HCT116 (cell line): ENCODE measurements at regions not wholly inside any gene's neighbourhood (a gene's known extent, or its start where the extent isn't known, plus 50 kb on each side); places are given as distances from the start of the nearest gene placed in this dataset.

Source experiments
- EGR1 ChIP-seq: IDR thresholded peaks from 2 replicates; pipeline ENCODE4 v1.6.1; 2012; ENCODE audit warnings: low read depth
- EZH2 ChIP-seq: fragments of 200-600 bp; sonication (generic); IDR thresholded peaks from 2 replicates; pipeline ENCODE4 v1.6.1; 2017; ENCODE audit warnings: antibody characterized with exemption, mixed run types
- EZH2phosphoT487 ChIP-seq: fragments of 200-600 bp; IDR thresholded peaks from 2 replicates; pipeline ENCODE4 v1.6.1; 2018; ENCODE audit warnings: antibody characterized with exemption, borderline replicate concordance
- POLR2A ChIP-seq: IDR thresholded peaks from 2 replicates; pipeline ENCODE4 v1.7.0; 2011; ENCODE audit warnings: borderline replicate concordance; ENCODE audit not compliant: insufficient read depth, insufficient read length; ENCODE audit errors: extremely low read depth
- POLR2AphosphoS5 ChIP-seq: IDR thresholded peaks from 2 replicates; pipeline ENCODE4 v1.6.1; 2011; ENCODE audit warnings: mild to moderate bottlenecking, low read depth, low read length, moderate library complexity
- SP1 ChIP-seq: IDR thresholded peaks from 2 replicates; pipeline ENCODE4 v1.6.1; 2012; ENCODE audit warnings: low read depth
- SRF ChIP-seq: IDR thresholded peaks from 2 replicates; pipeline ENCODE4 v1.6.1; 2012; ENCODE audit warnings: low read depth
- YY1 ChIP-seq: IDR thresholded peaks from 2 replicates; pipeline ENCODE4 v1.6.1; 2011; ENCODE audit warnings: low read length, low read depth, moderate library complexity, mild to moderate bottlenecking; ENCODE audit not compliant: insufficient replicate concordance; ENCODE audit errors: extremely low read depth
- ZNF274 ChIP-seq: fragments of 200-500 bp; sonication (Bioruptor generic); IDR thresholded peaks from 2 replicates; pipeline ENCODE4 v1.6.1; 2014; ENCODE audit warnings: mild to moderate bottlenecking, low read depth, low read length, inconsistent platforms
- TF ChIP-seq, protein P1 (sequence below): IDR thresholded peaks from 2 replicates; pipeline ENCODE4 v1.6.1; 2012; ENCODE audit warnings: low read depth
- TF ChIP-seq, protein P2 (sequence below), 3 experiments: fragments of 200-600 bp in 1 of 3; sonication (generic) in 1 of 3; IDR thresholded peaks in 2 of 3; conservative IDR thresholded peaks in 1 of 3; 2 replicates each; pipeline ENCODE4 v1.5.1; 2012 to 2017; ENCODE audit warnings: low read depth in 2 of 3, low read length in 2 of 3, antibody characterized with exemption in 1 of 3, borderline replicate concordance in 1 of 3, control low read depth in 1 of 3, mild to moderate bottlenecking in 1 of 3, mixed read lengths in 1 of 3, mixed run types in 1 of 3, moderate library complexity in 1 of 3; ENCODE audit not compliant: insufficient read depth in 1 of 3

DNA sequence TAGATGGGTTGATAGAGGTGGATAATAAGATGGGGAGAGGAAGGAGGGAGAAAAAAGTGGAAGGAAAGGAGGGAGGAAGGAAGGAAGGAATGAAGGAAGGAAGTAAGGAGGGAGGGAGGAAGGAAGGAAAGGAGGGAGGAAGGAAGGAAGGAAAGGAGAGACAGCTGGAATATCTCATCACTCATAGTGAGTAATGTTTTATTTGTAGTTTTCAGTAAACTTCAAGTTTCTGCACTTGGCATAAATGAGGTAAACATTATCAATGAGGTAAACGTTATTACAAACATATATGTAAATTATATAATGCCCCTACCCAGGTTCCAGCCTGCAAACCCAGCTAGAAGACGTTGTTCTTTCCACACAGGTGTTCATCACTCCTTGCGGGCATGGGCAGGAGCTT, 89.8 kb upstream of the XYLT1 start:
- TF ChIP-seq SP1, result no peak
- TF ChIP-seq, protein P1, sequence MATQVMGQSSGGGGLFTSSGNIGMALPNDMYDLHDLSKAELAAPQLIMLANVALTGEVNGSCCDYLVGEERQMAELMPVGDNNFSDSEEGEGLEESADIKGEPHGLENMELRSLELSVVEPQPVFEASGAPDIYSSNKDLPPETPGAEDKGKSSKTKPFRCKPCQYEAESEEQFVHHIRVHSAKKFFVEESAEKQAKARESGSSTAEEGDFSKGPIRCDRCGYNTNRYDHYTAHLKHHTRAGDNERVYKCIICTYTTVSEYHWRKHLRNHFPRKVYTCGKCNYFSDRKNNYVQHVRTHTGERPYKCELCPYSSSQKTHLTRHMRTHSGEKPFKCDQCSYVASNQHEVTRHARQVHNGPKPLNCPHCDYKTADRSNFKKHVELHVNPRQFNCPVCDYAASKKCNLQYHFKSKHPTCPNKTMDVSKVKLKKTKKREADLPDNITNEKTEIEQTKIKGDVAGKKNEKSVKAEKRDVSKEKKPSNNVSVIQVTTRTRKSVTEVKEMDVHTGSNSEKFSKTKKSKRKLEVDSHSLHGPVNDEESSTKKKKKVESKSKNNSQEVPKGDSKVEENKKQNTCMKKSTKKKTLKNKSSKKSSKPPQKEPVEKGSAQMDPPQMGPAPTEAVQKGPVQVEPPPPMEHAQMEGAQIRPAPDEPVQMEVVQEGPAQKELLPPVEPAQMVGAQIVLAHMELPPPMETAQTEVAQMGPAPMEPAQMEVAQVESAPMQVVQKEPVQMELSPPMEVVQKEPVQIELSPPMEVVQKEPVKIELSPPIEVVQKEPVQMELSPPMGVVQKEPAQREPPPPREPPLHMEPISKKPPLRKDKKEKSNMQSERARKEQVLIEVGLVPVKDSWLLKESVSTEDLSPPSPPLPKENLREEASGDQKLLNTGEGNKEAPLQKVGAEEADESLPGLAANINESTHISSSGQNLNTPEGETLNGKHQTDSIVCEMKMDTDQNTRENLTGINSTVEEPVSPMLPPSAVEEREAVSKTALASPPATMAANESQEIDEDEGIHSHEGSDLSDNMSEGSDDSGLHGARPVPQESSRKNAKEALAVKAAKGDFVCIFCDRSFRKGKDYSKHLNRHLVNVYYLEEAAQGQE, result no peak
- TF ChIP-seq, protein P2, sequence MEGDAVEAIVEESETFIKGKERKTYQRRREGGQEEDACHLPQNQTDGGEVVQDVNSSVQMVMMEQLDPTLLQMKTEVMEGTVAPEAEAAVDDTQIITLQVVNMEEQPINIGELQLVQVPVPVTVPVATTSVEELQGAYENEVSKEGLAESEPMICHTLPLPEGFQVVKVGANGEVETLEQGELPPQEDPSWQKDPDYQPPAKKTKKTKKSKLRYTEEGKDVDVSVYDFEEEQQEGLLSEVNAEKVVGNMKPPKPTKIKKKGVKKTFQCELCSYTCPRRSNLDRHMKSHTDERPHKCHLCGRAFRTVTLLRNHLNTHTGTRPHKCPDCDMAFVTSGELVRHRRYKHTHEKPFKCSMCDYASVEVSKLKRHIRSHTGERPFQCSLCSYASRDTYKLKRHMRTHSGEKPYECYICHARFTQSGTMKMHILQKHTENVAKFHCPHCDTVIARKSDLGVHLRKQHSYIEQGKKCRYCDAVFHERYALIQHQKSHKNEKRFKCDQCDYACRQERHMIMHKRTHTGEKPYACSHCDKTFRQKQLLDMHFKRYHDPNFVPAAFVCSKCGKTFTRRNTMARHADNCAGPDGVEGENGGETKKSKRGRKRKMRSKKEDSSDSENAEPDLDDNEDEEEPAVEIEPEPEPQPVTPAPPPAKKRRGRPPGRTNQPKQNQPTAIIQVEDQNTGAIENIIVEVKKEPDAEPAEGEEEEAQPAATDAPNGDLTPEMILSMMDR (IDR thresholded peaks at IDR 0.05 in 2 of 3, conservative IDR thresholded peaks at IDR 0.05 in 1 of 3; ENCODE audit: borderline replicate concordance in 1 of 3, insufficient read depth in 1 of 3, low read depth in 2 of 3, low read length in 2 of 3), result no peak
- no peak for TF ChIP-seq EZH2phosphoT487
- no peak for TF ChIP-seq EZH2
- TF ChIP-seq POLR2AphosphoS5, result no peak
- TF ChIP-seq EGR1, result no peak
- TF ChIP-seq SRF, result no peak
- TF ChIP-seq YY1, result no peak
- no peak for TF ChIP-seq POLR2A
- no peak for TF ChIP-seq ZNF274
